H1 (cell line): ENCODE measurements at regions not wholly inside any gene's neighbourhood (a gene's known extent, or its start where the extent isn't known, plus 50 kb on each side); places are given as distances from the start of the nearest gene placed in this dataset.
"Not testable (repeated sequence)": the region's sequence is repeated elsewhere in the genome, so short reads cannot be mapped to it uniquely, and the experiment has no call there.

Experiments used
- CTCF ChIA-PET: fragments of 300-600 bp; sonication (Branson Sonifier 250); formaldehyde crosslinking; loops from one replicate; lab custom pipeline; 2021; ENCODE audit not compliant: partially characterized antibody; lab: Charles Lee
- POLR2A ChIA-PET: fragments of 300-600 bp; sonication (Branson Sonifier 250); formaldehyde crosslinking; loops from one replicate; lab custom pipeline; 2021; ENCODE audit warnings: inconsistent platforms; ENCODE audit not compliant: partially characterized antibody; lab: Charles Lee
- DNase-seq, 2 experiments: peaks; one replicate each; pipeline versions ENCODE4 v3.0.0 to v3.0.0-alpha.2; 2010 to 2022; ENCODE audit warnings: low spot score in 2 of 2, low read depth in 1 of 2, mixed read lengths in 1 of 2
- FAIRE-seq: peaks from 2 replicates; lab custom pipeline; 2011; peaks lifted over from hg19 to GRCh38; lab: Jason Lieb, UNC
- H2AFZ ChIP-seq: 2 replicates; pipeline ENCODE4 v1.8.1; 2012; ENCODE audit warnings: low read length, inconsistent platforms
- H2AK5ac ChIP-seq: 2 replicates; pipeline ENCODE4 v1.6.1; 2013; ENCODE audit warnings: low read depth, low read length
- H2BK120ac ChIP-seq: replicated peaks from 2 replicates; pipeline ENCODE3; 2013; ENCODE audit warnings: low read depth, low read length, inconsistent platforms
- H2BK12ac ChIP-seq: 2 replicates; pipeline ENCODE4 v1.6.1; 2013; ENCODE audit warnings: low read depth, low read length
- H2BK15ac ChIP-seq: 2 replicates; pipeline ENCODE4 v1.6.1; 2013; ENCODE audit warnings: low read length
- H2BK20ac ChIP-seq: 2 replicates; pipeline ENCODE4 v1.6.1; 2013; ENCODE audit warnings: low read length
- H2BK5ac ChIP-seq: 2 replicates; pipeline ENCODE4 v1.6.1; 2013; ENCODE audit warnings: low read depth, low read length
- H3K14ac ChIP-seq: 2 replicates; pipeline ENCODE4 v1.6.1; 2013; ENCODE audit warnings: inconsistent platforms; ENCODE audit not compliant: insufficient read length
- H3K18ac ChIP-seq: 2 replicates; pipeline ENCODE4 v1.6.1; 2013; ENCODE audit warnings: low read length; ENCODE audit errors: extremely low read depth
- H3K23ac ChIP-seq: 2 replicates; pipeline ENCODE4 v1.6.1; 2013; ENCODE audit warnings: inconsistent platforms; ENCODE audit not compliant: insufficient read length
- H3K23me2 ChIP-seq: 2 replicates; pipeline ENCODE4 v1.6.1; 2013; ENCODE audit warnings: low read depth, low read length
- H3K27ac ChIP-seq: 2 replicates; pipeline ENCODE4 v1.6.1; 2011; ENCODE audit warnings: low read depth, low read length, inconsistent platforms
- H3K27me3 ChIP-seq, 4 experiments: replicated peaks in 1 of 4; 1 replicate in 1 of 4; 2 replicates in 3 of 4; pipeline versions ENCODE4 v1.6.1 to v1.8.1; 2011 to 2013; ENCODE audit warnings: low read length in 3 of 4, mild to moderate bottlenecking in 3 of 4, inconsistent platforms in 2 of 4, mixed read lengths in 2 of 4, moderate library complexity in 1 of 4; ENCODE audit not compliant: control insufficient read depth in 3 of 4, insufficient read depth in 3 of 4; ENCODE audit errors: extremely low read depth in 1 of 4
- H3K36me3 ChIP-seq, 4 experiments: 2 replicates each; pipeline versions ENCODE4 v1.6.1 to v1.8.1; 2011 to 2013; ENCODE audit warnings: mild to moderate bottlenecking in 4 of 4, low read length in 3 of 4, moderate library complexity in 2 of 4, control low read depth in 1 of 4, inconsistent platforms in 1 of 4; ENCODE audit not compliant: insufficient read depth in 4 of 4, control insufficient read depth in 2 of 4
- H3K4ac ChIP-seq: replicated peaks from 2 replicates; pipeline ENCODE3; 2013; ENCODE audit warnings: low read length, low read depth, mixed read lengths, inconsistent platforms; ENCODE audit not compliant: insufficient read length
- H3K4me1 ChIP-seq, 4 experiments: replicated peaks in 1 of 4; 1 replicate in 1 of 4; 2 replicates in 3 of 4; pipeline versions ENCODE4 v1.6.1 to v1.8.1; 2011 to 2013; ENCODE audit warnings: low read length in 3 of 4, inconsistent platforms in 2 of 4, mixed read lengths in 1 of 4; ENCODE audit not compliant: insufficient read depth in 4 of 4, control insufficient read depth in 3 of 4
- H3K4me2 ChIP-seq, 2 experiments: 2 replicates each; pipeline versions ENCODE4 v1.6.1 to v1.8.1; 2011 to 2013; ENCODE audit warnings: low read depth in 2 of 2, low read length in 2 of 2, control low read depth in 1 of 2, inconsistent platforms in 1 of 2, mild to moderate bottlenecking in 1 of 2; ENCODE audit not compliant: insufficient read depth in 1 of 2
- H3K4me3 ChIP-seq, 4 experiments: fragments of 200-600, 300-600 bp in 1 of 4; sonication (generic), shearing (Covaris generic), sonication (Bioruptor Twin) in 1 of 4; 2 replicates each; pipeline versions ENCODE4 v1.5.1 to v1.8.1; 2011 to 2016; ENCODE audit warnings: low read length in 4 of 4, low read depth in 3 of 4, control low read depth in 2 of 4, inconsistent platforms in 2 of 4, mild to moderate bottlenecking in 2 of 4, mixed read lengths in 1 of 4, moderate library complexity in 1 of 4; ENCODE audit not compliant: insufficient read depth in 2 of 4; ENCODE audit errors: extremely low read depth in 1 of 4
- H3K56ac ChIP-seq: replicated peaks from 2 replicates; pipeline ENCODE3; 2013; ENCODE audit warnings: low read depth, mild to moderate bottlenecking, mixed read lengths, low read length, inconsistent platforms; ENCODE audit not compliant: insufficient read length
- H3K79me1 ChIP-seq: 2 replicates; pipeline ENCODE4 v1.6.1; 2013; ENCODE audit warnings: low read depth, low read length, control low read depth
- H3K79me2 ChIP-seq, 2 experiments: 2 replicates each; pipeline versions ENCODE4 v1.6.1 to v1.8.1; 2012 to 2013; ENCODE audit warnings: low read length in 2 of 2, mild to moderate bottlenecking in 2 of 2, inconsistent platforms in 1 of 2; ENCODE audit not compliant: insufficient read depth in 2 of 2, control insufficient read depth in 1 of 2
- H3K9ac ChIP-seq, 4 experiments: replicated peaks in 1 of 4; 1 replicate in 1 of 4; 2 replicates in 3 of 4; pipeline versions ENCODE4 v1.6.1 to v1.8.1; 2011 to 2013; ENCODE audit warnings: low read depth in 3 of 4, low read length in 3 of 4, control low read depth in 2 of 4, mild to moderate bottlenecking in 2 of 4, moderate library complexity in 2 of 4, inconsistent platforms in 1 of 4; ENCODE audit errors: extremely low read depth in 1 of 4
- H3K9me3 ChIP-seq, 2 experiments: 2 replicates each; pipeline versions ENCODE4 v1.6.1 to v1.8.1; 2012 to 2013; ENCODE audit warnings: mild to moderate bottlenecking in 2 of 2, moderate library complexity in 2 of 2, control low read depth in 1 of 2, inconsistent platforms in 1 of 2, low read depth in 1 of 2, low read length in 1 of 2, mixed read lengths in 1 of 2; ENCODE audit not compliant: insufficient read depth in 2 of 2
- H4K20me1 ChIP-seq, 2 experiments: replicated peaks in 1 of 2; 2 replicates each; pipeline versions ENCODE3 to v1.8.1; 2011 to 2013; ENCODE audit warnings: inconsistent platforms in 2 of 2, low read length in 2 of 2, mild to moderate bottlenecking in 1 of 2; ENCODE audit not compliant: insufficient read depth in 2 of 2, control insufficient read depth in 1 of 2
- H4K5ac ChIP-seq: 2 replicates; pipeline ENCODE4 v1.6.1; 2013; ENCODE audit warnings: low read length, low read depth, mixed read lengths, inconsistent platforms; ENCODE audit not compliant: insufficient read length
- H4K8ac ChIP-seq: 2 replicates; pipeline ENCODE4 v1.8.0; 2013; ENCODE audit warnings: mild to moderate bottlenecking, moderate library complexity, low read length, inconsistent platforms; ENCODE audit not compliant: insufficient read depth; ENCODE audit errors: extremely low read depth
- H4K91ac ChIP-seq: replicated peaks from 2 replicates; pipeline ENCODE3; 2013; ENCODE audit warnings: low read length, mixed read lengths, inconsistent platforms; ENCODE audit not compliant: insufficient read length
- WGBS, 2 experiments: shearing (Covaris generic) in 1 of 2; methylation state at CpG; one replicate each; pipeline versions ENCODE4 v1.1.6 to v1.1.7; 2013 to 2015; ENCODE audit warnings: low lambda C conversion rate in 2 of 2, mixed read lengths in 2 of 2, inconsistent platforms in 1 of 2, low coverage in 1 of 2, missing lambda C conversion rate in 1 of 2; ENCODE audit not compliant: insufficient replicate concordance in 2 of 2, insufficient coverage in 1 of 2, insufficient read length in 1 of 2; ENCODE audit errors: extremely low coverage in 1 of 2, missing lambda C conversion rate in 1 of 2; 5-methylcytosine and 5-hydroxymethylcytosine counted together

- not testable (repeated sequence) for H4K91ac ChIP-seq, H3K23ac ChIP-seq, H2AK5ac ChIP-seq, H2BK15ac ChIP-seq, H2BK20ac ChIP-seq, H3K4me2 ChIP-seq, H4K8ac ChIP-seq, H3K4me3 ChIP-seq, H3K14ac ChIP-seq, DNase-seq, H3K27me3 ChIP-seq, H3K4me1 ChIP-seq, FAIRE-seq, H2BK12ac ChIP-seq, H3K4ac ChIP-seq, H2AFZ ChIP-seq, H3K9me3 ChIP-seq, H3K9ac ChIP-seq, H3K79me1 ChIP-seq, H3K27ac ChIP-seq, H3K18ac ChIP-seq, H2BK5ac ChIP-seq, H3K23me2 ChIP-seq, H3K56ac ChIP-seq, H2BK120ac ChIP-seq, H4K20me1 ChIP-seq, H4K5ac ChIP-seq, H3K36me3 ChIP-seq, H3K79me2 ChIP-seq
- POLR2A ChIA-PET: interaction anchor here (0.9 kb wide), 1 partner anchor 53 kb away, joined by 4 read pairs; the partner anchor contains the start of gene NID2
- 95% methylated on average over 24 of the region's 25 CpGs; no CpG with 5 or more reads in 1 of the 2 experiments for WGBS, 2 experiments
- CTCF ChIA-PET: interaction anchor here (0.8 to 2.2 kb wide), 7 partner anchors 9 to 128 kb away, joined by 3 to 8 read pairs (median 4); no protein-coding TSS in a partner anchor
These were observed 53.3 kb upstream of the NID2 start for GRCh38 chr14:52122163-52122562.
